Upper lobe of right lung (tissue), 1 donor: ENCODE measurements at regions not wholly inside any gene's neighbourhood (a gene's known extent, or its start where the extent isn't known, plus 50 kb on each side); places are given as distances from the start of the nearest gene placed in this dataset.
"Not testable (repeated sequence)": the region's sequence is repeated elsewhere in the genome, so short reads cannot be mapped to it uniquely, and the experiment has no call there.

Experiments
- ATAC-seq: fragments of 200-7000 bp; cut with Tn5 transposase; one replicate; pipeline ENCODE4 v1.9.1; 2020; ENCODE audit warnings: mild to moderate bottlenecking, moderate library complexity
- DNase-seq: peaks from one replicate; pipeline ENCODE4 v3.0.0-alpha.2; 2020
- H3K27ac ChIP-seq: fragments of 200-600 bp; one replicate; pipeline ENCODE4 v1.8.0; 2022
- H3K27me3 ChIP-seq: fragments of 200-600 bp; one replicate; pipeline ENCODE4 v1.8.0; 2022; ENCODE audit warnings: mild to moderate bottlenecking
- H3K36me3 ChIP-seq: fragments of 200-600 bp; one replicate; pipeline ENCODE4 v1.8.0; 2022
- H3K4me1 ChIP-seq: fragments of 200-600 bp; one replicate; pipeline ENCODE4 v1.8.0; 2022
- H3K4me3 ChIP-seq: fragments of 200-600 bp; one replicate; pipeline ENCODE4 v1.8.0; 2022; ENCODE audit warnings: mild to moderate bottlenecking
- H3K9me3 ChIP-seq: fragments of 200-600 bp; one replicate; pipeline ENCODE4 v1.8.0; 2022
- CTCF ChIP-seq: fragments of 200-600 bp; IDR thresholded peaks from one replicate; pipeline ENCODE4 v1.8.0; 2022; ENCODE audit warnings: antibody characterized with exemption
- intact Hi-C: fragments of 100-400 bp; cut with DNase I; formaldehyde crosslinking; loops from one replicate; pipeline ENCODE4 v1.11.0; 2022
- donor health status: DM: no; HTN: yes; CAD: no; lungs with severe emphysema.

DNA sequence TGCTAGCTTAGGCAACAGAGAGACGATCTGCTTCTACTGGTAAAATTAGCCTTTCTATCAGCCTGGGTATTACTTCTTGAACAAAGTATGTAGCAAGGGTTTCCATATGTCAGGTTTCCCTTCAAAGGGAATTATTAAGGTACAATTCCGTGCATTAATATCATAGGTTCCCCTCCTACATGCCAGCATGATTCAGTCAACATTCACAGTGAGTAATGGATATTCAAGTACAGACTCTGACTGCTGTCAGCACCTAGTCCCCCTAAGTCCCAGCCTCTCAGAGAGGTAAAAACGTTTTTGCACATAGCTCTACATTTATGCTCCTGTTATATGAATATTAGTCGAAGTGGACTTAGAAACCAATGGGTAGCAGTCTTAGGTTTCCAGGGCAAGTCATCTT lies 322.4 kb upstream of the CCNG1 start:
- H3K27me3 ChIP-seq = no peaks in the 10 kb centered on the region
- ATAC-seq (no peak), DNase-seq (no peak)
- H3K4me1 ChIP-seq = no peaks in the 10 kb centered on the region
- H3K27ac ChIP-seq = no peak overlapping the region
- TF ChIP-seq CTCF = no peak
- no peak overlapping the region for H3K4me3 ChIP-seq
- intact Hi-C loops = no loop called here
- H3K36me3 ChIP-seq = no peaks in the 10 kb centered on the region
- no peaks in the 10 kb centered on the region for H3K9me3 ChIP-seq

- H3K9me3 ChIP-seq, H3K27ac ChIP-seq, ATAC-seq, intact Hi-C loops, H3K4me1 ChIP-seq, H3K4me3 ChIP-seq, H3K27me3 ChIP-seq, DNase-seq, H3K36me3 ChIP-seq: not testable (repeated sequence)
These were observed 320.8 kb upstream of the CCNG1 start for GRCh38 chr5:163116618-163117017.

DNA sequence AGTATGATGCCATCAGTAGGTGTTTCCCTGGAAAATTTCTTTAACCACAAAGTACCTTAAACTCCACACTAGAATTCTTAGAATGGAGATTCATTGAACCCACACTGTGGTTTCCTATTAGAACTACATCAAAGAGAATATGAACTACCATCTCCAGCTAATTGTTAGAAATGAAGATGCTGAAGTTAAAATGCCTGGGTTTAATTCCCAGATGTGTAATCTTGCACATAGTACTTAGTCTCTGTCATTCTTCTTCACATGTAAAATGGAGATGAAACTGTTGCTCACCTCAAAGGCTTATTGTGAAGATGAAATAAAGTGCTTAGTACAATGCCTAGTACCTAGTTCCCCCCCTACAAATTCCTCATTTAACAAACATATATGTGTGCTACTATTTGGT lies 303.3 kb upstream of the CCNG1 start:
- Histone ChIP-seq H3K9me3 (no peaks in the 10 kb centered on the region), H3K27me3 (no peaks in the 10 kb centered on the region), H3K27ac (no peak overlapping the region), H3K4me3 (no peak overlapping the region), H3K4me1 (no peaks in the 10 kb centered on the region), H3K36me3 (no peaks in the 10 kb centered on the region)
- intact Hi-C loops = no loop called here
- DNase-seq (no peak), ATAC-seq (no peak)
- TF ChIP-seq CTCF = no peak

- intact Hi-C loops = no loop called here
- Histone ChIP-seq H3K4me1 (no peaks in the 10 kb centered on the region), H3K9me3 (no peaks in the 10 kb centered on the region), H3K36me3 (no peaks in the 10 kb centered on the region), H3K27me3 (no peaks in the 10 kb centered on the region), H3K4me3 (no peak overlapping the region), H3K27ac (no peak overlapping the region)
- no peak for DNase-seq
- no peak for ATAC-seq
- TF ChIP-seq CTCF = no peak
These were observed 301.5 kb upstream of the CCNG1 start for GRCh38 chr5:163135849-163136248.

DNA sequence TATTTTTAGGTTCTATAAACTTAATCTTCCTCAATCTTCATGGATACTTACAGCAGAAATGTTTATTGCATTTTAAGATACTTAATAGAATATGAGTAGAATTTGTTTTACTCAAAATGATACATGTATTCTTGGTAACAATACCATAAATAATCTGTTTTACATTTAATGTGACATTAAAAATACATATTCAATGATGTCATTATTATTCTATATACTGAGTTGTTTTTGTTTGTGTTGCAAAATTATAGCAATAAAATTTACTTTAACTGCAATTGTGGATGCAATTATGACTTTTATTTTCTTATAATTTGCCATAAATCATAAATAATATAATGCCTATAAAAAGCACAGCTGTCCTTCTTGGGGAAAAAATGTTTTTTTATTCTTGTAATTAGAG lies 275.9 kb upstream of the CCNG1 start:
- H3K27me3 ChIP-seq = no peaks in the 10 kb centered on the region
- intact Hi-C loops = no loop called here
- H3K27ac ChIP-seq = no peak overlapping the region
- H3K36me3 ChIP-seq = no peaks in the 10 kb centered on the region
- TF ChIP-seq CTCF = no peak
- no peak overlapping the region for H3K4me3 ChIP-seq
- no peaks in the 10 kb centered on the region for H3K9me3 ChIP-seq
- DNase-seq = no peak
- ATAC-seq = no peak
- H3K4me1 ChIP-seq = no peaks in the 10 kb centered on the region

DNA sequence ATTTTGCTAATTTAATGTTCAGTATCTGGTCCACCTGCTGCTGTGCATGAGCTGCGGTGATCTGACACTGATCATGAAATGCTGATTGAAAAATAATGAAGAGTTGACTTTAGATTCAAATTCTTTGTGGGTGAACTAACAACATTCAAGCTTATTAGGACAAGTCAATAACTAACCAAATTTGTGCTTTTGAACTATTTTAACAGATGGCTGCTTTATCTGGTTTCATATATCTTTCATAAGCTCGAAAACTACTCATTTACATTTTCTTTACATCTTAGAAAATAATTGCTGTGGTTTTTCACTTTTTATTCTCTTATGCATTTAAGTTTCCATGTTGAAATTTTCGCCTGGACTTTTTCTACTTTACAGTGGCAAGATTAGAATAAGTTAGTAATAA lies 274.8 kb upstream of the CCNG1 start:
- no peak for ATAC-seq
- Histone ChIP-seq H3K4me1 (no peaks in the 10 kb centered on the region), H3K27me3 (no peaks in the 10 kb centered on the region), H3K27ac (no peak overlapping the region), H3K9me3 (no peaks in the 10 kb centered on the region), H3K4me3 (no peak overlapping the region), H3K36me3 (no peaks in the 10 kb centered on the region)
- DNase-seq = no peak
- intact Hi-C loops = no loop called here
- no peak for TF ChIP-seq CTCF
